ENCODE measurements at regions not wholly inside any gene's neighbourhood (a gene's known extent, or its start where the extent isn't known, plus 50 kb on each side); places are given as distances from the start of the nearest gene placed in this dataset.
"Not testable (repeated sequence)": the region's sequence is repeated elsewhere in the genome, so short reads cannot be mapped to it uniquely, and the experiment has no call there.

DNA sequence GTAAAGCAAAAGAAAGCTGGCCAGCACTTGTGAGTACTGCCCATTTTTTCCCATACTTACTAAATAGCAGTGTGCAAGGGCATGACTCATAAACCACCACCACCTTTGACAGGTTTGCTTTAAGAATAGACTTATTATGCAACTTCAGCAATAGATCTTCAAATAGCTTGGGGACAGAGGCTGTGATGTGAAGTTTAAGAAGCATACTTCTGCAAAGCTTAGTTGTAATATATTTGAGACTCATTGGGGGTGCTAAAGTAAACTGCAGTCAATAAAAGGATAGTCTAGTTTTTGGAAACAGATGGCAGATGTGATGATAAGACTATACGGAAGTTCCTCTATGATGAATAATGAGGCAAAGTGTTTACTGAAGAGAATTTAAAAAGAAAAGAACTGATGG, 210.0 kb downstream of the PLA2G4A start:
- DNase-seq (ENCODE audit: low read depth in 2 of 3, low spot score in 1 of 3): no peak

DNA sequence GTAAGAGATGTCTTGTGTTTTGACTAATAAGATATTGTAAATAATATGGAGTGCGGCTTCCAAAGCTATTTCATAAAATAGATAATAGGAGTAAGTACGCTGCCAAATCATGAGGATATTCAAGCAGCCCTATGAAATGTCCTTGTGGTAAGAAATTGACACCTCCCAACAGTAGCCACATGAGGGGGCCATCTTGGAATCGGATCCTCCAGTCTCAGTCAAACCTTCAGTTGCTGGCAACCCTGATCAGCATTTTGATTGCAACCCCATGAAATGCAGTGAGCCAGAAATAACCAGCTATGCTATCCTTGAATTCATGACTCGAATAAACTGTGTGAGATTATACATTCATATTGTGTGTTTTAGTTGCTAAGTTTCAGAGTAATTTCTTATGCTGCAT, 212.4 kb downstream of the PLA2G4A start:
- no peak for DNase-seq (ENCODE audit: low read depth in 2 of 3, low spot score in 1 of 3)

DNA sequence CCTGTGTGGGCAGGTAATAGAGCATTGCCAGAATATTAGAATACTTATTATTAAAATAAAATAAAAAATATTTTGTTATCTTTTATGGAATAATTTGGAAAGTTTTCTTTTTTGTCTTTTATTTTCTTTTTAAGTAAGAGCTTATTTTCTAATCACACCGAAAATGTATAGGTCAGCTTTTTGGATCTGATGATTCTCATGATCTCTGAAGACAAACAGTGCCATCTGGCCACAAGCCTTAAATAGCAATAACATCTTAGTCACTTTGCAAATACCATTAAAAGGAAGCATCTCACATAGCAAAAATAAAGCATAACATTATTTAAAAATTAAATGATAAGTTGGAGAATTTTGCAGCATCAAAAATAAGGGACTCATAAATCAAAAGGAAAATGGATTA, 213.8 kb downstream of the PLA2G4A start:
- DNase-seq (ENCODE audit: low read depth in 2 of 3, low spot score in 1 of 3): no peak

DNA sequence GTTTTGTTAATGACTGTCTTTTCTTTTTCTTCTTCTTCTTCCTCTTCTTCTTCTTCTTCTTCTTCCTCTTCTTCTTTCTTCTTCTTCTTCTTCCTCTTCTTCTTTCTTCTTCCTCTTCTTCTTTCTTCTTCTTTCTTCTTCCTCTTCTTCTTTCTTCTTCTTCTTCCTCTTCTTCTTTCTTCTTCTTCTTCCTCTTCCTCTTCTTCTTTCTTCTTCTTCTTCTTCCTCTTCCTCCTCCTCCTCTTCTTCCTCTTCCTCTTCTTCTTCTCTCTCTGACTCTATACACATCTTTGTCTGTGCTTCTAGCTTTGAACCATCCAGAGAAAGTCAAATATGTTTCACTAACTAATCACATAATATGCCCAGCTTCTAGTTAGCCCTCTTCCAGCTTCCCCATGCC, 214.7 kb downstream of the PLA2G4A start:
- not testable (repeated sequence) for DNase-seq (ENCODE audit: low read depth in 2 of 3, low spot score in 1 of 3)

DNA sequence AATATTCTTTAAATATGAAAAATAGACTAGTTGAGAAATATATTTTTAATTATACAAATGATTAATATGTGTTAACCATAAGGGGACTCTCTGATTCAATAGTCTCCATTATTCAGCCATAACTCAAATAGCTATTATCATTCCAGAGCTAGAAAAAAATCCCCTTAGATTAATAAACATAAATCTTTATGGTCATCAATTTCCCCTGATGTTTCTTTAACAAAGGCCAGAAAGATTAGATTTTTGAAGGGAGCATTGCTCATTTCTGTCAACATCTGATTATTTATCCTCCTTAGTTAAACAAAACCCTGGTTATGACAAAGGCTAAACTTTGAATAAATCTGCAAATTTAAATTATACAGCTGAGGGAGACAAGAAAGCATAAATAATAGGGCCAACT, 215.7 kb downstream of the PLA2G4A start:
- no peak for DNase-seq (ENCODE audit: low read depth in 2 of 3, low spot score in 1 of 3)

DNA sequence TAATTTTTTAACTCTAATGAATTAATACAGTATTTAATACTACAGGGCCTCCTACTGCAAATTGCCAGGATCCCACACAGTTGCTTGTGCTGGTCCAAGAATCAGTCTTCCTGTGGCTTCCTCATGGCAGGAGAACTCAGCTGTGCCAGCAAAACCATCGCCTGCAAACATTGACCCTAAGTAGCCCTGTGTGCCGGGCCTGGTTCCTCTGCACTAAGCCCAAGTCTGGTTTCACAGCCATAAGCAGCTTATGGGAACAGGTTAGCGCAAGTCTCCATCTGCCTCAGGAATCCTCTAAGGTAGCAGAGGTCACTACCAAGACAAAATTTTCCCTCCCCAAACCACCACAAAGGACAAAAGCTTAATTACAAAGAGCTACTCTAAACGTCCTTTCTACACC, 216.6 kb downstream of the PLA2G4A start:
- no peak for DNase-seq (ENCODE audit: low read depth in 2 of 3, low spot score in 1 of 3)

DNA sequence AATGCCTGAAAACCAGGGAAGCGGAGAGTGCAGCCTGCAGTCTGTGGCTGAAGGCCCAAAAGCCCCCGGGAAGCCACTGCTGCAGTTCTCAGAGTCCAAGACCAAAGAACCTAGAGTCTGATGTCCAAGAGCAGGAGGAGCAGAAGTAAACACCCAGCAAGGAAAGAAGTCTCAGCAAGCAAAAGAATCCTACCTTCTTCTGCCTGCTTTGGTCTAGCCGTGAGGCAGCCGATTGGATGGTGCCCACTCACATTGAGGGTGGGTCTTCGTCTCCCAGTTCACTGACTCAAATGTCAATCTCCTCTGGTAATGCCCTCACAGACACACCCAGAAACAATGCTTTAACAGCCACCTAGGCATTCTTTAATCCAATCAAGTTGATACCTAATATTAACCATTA, 217.5 kb downstream of the PLA2G4A start:
- DNase-seq (ENCODE audit: low read depth in 2 of 3, low spot score in 1 of 3): no peak

DNA sequence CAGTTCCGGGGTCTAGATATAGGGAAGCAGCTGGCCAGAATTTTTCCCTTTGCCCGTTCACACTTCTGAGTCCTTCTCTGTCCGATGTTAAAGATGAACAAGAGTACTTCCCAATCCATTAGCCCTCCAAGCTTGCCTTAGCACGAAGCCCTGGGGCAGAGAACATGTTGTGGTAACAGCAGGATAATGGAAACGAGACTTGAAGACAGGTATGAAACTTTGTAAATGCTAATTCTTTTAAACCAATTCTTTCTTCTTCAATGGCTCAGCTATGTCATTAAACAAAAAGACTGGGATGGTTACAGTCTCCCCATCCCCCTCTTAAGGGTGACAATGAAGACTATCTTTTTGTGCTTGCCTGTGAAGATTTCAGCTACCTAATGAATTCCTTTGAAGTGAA, 218.5 kb downstream of the PLA2G4A start:
- no peak for DNase-seq (ENCODE audit: low read depth in 2 of 3, low spot score in 1 of 3)

DNA sequence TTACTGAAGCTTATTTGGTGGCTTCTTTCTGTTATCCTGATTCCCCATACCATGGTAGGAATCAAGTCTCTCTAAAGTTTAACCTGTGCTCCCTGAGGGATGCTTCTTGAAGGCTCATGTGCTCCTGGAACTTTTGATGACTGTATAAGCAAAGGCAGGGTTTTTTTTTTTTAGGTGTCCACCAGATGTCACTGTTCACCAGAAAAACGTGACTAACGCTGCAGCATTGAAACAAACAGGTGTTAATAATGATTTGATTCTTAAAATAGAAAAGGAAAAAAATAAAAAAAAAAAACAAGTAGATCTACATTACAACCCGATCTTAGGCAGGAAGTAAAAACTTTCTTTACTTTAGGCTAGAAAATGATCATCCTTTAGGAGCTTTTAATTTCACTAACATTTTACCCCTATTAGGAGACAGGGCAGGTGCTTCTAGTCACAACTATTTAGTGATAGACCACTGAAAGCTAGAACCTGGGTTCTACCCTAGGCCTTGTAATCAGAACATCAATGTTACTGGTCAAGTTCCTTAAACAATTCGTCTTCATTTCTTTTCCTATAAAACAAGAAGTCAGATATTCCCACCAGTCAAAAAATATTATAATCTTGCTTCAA, 223.0 kb downstream of the PLA2G4A start:
- peak in 1 of 3 donors; percentile 15 for DNase-seq (ENCODE audit: low read depth in 2 of 3, low spot score in 1 of 3)

DNA sequence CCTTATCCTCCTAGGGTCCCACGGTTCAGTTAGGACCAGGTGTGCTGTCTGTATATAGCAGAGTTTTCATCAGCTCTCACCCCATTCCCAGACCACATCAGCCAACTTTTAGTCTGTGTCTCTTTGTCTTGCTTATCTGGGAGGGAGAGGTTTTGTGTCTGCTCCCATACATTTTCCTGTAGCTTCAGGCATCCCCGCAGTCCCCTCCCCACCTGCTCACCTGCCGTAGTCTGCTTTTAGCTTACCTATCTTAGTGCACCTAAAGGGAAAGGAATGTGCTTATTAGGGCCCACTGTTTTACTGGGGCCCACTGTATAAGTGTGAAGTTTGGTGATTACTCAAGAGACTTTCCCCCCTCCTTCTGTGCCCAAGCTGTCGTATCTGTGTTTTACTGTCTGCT, 225.1 kb downstream of the PLA2G4A start:
- DNase-seq (ENCODE audit: low read depth in 2 of 3, low spot score in 1 of 3): no peak

DNA sequence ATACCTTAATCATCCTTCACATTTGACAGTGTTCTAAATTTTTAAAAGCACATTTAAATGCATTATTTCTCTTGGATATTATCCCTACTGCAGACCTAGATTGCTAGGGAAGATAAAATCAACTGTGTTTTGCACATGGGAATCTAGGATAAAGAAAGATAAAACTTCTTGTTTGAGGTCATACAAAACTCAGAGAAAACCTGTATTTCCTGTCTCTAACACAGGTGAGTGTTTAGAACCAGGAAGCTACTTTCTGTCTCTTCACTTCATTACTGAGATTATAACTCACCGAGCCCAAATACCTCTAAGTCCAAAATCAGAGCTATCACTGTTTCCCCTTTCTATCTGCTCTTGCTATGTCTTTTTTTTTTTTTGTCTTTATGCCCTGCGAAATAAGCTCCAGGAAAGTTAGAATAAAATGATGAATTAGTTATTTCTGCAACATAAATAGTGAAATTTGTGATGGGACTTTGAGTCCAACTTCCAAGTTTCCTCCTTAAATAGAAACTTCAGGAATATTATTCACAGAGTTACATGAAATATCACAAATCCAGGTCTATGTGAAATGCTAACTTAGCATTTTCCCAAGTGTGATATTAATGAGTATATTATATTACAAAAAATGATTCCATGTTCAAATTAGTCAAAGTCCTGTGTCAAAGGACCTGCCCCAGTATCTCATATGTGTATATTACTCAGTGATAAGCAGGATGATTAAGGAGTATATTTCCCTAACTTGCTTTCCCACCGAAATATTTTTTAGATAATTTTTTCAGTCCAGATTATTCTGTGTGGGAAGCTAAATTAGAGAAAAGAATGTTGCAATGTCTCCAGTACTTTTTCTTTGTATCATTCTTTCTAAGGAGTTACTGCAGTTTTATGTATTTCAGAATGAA, 226.4 kb downstream of the PLA2G4A start:
- no peak for DNase-seq (ENCODE audit: low read depth in 2 of 3, low spot score in 1 of 3)

DNA sequence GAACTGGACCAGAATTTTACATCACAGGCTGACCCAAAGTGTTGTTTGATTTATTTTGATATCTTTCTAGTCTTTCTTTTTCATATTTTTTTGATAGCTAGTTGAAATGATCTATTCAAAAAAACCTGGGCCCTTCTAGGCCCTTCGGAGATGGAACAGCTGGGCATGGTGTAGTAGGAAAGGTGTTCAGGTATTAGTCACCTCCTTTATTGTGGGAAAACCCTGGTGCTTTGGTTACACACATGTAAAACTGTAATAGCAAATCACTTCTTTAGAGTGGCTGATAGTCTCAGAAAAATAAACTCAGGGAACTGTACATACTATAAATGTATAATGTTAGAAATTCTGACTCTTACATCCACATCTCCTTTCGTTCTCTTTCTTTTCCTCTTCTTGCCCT, 234.5 kb downstream of the PLA2G4A start:
- no peak for DNase-seq (ENCODE audit: low read depth in 2 of 3, low spot score in 1 of 3)

DNA sequence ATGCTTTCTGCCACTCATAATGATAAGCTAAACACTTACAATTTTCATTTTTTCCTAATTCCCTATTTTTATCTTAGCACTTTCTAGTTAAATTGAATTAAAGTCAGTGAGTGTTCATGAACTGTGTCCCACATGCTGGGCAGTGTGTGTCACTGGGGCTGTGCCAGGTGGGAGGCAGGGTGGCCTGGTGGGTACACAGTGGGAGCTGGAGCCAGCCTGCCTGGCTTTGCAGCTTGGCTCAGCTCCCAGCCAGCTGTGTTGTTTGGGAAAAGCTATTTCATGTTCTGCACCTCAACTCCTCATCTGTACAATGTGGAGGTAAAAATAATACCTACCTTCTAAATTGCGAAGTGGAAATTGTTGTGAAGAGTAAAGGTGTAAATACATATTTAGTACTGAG, 238.4 kb downstream of the PLA2G4A start:
- no peak for DNase-seq (ENCODE audit: low read depth in 2 of 3, low spot score in 1 of 3)

DNA sequence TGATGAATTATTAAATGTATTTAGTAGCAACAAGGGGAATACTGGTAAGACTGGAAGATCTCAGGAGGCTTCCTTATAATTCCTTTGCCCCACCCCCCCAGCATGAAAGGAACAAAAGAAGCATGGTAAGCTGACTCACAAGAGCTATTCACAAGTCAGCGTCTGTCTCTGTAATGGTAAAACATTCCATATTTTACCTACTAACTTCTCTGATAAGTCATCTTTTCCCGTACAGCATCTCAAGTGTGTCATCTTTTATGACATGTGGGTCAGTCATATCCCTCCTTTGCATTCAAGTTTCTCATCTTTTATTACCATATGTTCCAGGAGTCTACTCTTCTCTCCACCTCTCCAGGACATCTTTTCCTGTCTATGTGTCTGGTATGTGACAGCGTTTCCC, 241.3 kb downstream of the PLA2G4A start:
- DNase-seq (ENCODE audit: low read depth in 2 of 3, low spot score in 1 of 3): no peak

DNA sequence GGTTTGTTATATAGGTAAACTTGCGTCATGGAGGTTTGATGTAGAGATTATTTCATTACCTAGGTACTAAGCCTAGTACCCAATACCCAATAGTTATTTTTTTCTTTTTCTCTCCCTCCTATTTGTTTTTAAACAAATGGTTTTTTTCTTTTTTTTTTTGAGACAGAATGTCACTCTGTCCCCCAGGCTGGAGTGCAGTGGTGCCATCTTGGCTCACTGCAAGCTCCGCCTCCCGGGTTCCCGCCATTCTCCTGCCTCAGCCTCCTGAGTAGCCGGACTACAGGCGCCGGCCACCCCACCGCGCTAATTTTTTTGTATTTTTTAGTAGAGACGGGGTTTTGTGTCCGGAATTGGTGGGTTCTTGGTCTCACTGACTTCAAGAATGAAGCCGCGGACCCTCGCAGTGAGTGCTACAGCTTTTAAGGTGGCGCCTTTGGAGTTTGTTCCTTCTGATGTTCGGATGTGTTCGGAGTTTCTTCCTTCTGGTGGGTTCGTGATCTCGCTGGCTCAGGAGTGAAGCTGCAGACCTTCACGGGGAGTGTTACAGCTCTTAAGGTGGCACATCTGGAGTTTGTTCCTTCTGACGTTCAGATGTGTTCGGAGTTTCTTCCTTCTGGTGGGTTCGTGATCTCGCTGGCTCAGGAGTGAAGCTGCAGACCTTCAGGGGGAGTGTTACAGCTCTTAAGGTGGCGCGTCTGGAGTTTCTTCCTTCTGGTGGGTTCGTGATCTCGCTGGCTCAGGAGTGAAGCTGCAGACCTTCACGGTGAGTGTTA, 243.7 kb downstream of the PLA2G4A start:
- DNase-seq (ENCODE audit: low read depth in 2 of 3, low spot score in 1 of 3): not testable (repeated sequence)

DNA sequence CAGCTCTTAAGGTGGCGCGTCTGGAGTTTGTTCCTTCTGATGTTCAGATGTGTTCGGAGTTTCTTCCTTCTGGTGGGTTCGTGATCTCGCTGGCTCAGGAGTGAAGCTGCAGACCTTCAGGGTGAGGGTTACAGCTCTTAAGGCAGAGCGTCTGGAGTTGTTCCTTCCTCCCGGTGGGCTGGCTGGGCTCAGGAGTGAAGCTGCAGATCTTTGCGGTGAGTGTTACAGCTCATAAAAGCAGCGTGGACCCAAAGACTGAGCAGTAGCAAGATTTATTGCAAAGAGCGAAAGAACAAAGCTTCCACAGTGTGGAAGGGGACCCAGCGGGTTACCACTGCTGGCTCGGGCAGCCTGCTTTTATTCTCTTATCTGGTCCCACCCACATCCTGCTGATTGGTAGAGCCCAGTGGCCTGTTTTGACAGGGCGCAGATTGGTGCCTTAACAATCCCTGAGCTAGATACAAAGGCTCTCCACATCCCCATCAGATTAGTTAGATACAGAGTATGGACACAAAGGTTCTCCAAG, 244.3 kb downstream of the PLA2G4A start:
- DNase-seq (ENCODE audit: low read depth in 2 of 3, low spot score in 1 of 3): peak in 1 of 3 donors; percentile 3

DNA sequence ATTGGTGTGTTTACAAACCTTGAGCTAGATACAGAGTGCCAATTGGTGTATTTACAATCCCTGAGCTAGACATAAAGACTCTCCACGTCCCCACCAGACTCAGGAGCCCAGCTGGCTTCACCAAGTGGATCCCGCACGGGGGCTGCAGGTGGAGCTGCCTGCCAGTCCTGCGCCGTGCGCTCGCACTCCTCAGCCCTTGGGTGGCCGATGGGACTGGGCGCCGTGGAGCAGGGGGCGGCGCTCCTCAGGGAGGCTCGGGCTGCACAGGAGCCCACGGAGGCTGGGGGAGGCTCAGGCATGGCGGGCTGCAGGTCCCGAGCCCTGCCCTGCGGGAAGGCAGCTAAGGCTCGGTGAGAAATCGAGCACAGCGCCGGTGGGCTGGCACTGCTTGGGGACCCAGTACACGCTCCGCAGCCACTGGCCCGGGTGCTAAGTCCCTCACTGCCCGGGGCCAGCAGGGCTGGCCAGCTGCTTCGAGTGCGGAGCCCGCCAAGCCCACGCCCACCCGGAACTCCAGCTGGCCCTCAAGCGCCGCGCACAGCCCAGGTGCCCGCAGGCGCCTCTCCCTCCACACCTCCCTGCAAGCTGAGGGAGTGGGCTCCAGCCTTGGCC, 245.0 kb downstream of the PLA2G4A start:
- DNase-seq (ENCODE audit: low read depth in 2 of 3, low spot score in 1 of 3): not testable (repeated sequence)

DNA sequence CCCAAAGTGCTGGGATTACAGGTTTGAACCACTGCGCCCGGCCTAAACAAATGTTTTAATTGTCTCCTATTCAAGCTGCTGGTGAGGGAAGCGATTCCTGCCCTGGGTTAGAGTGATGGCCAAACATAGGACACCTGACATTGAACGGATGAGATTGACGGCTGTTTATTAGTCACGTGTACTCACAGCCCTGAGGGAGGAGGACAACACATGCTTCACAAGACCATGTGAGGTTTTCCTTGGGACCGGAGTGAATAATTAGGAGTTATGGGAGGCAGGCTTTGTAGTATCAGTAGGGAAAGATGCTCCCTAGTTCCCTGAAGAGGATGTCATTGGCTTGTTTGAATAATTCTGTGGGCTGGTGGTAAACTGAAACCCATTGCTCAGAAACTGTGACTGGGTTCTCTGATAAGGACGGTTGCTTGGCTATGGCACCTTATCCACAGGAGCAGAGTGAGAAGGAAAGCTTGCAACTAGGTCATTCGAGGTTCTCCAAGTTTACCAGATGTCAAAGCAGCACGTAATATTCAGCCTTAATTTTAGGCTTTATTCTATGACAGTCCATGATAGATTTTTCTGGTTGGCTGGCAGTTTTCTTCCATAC, 245.8 kb downstream of the PLA2G4A start:
- DNase-seq (ENCODE audit: low read depth in 2 of 3, low spot score in 1 of 3): no peak

DNA sequence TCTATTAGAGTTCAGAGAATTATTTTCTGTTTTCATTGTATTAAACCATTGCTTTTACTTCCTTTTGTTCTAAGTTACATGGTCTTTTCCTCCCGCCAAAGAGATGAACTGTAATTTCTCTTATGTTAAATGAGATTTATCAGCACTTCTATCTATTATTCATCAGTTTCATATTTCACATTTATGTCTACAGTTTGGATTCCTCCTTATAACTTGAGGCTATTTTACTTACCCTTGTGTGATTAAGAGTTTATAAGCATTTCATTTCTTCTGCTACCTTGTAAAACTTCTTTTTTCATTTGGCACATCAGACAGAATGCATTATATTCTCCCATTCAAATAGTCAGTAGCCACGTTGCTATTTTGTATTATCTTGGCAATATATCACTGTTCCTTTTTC, 248.2 kb downstream of the PLA2G4A start:
- DNase-seq (ENCODE audit: low read depth in 2 of 3, low spot score in 1 of 3): no peak

DNA sequence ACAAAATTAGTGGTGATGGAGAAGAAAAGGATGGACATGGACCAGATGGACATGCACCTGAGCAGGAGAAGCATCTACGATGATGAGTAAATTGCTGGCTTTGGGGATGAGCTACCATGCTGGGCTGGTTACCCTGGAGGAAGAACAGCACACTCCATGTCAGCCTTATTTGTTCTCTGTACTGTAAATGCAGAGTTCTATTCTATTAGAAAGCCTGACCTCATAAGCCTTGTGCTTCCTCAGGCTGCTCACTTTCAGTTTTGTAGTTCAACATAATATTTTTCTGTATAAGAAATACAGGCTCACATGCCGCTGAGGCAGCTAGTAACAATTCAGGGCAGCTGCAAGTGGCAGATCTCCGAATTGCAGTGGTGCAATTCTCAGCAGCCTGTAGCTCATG, 249.6 kb downstream of the PLA2G4A start:
- no peak for DNase-seq (ENCODE audit: low read depth in 2 of 3, low spot score in 1 of 3)

DNA sequence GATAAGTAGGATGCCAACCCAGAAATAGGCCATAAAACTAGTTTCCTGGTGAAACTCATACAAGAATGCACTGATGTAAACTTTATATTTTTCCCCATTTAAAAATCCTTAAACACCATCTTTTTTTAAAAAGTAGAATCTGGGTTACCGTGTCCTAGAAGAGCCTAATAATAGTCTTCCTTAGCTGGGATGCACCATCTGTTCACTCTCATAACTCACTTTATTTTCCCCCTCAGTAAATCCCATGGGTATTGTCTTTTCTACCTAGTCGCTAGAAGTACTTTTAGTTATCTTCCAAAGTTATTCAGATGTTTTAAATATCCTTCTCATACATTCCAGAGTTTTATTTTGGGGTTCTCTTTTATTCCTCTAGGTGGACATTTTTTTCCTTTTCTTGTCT, 250.2 kb downstream of the PLA2G4A start:
- no peak for DNase-seq (ENCODE audit: low read depth in 2 of 3, low spot score in 1 of 3)

Data from stimulated activated CD4-positive, alpha-beta T cell treated with anti-CD3 and anti-CD28 coated beads, Interleukin-12 subunit alpha, Interleukin-12 subunit beta, amount 100 ng/mL, for 48 hours (primary cell).